Nephron progenitor cell (in vitro differentiated cells): ENCODE measurements at regions not wholly inside any gene's neighbourhood (a gene's known extent, or its start where the extent isn't known, plus 50 kb on each side); places are given as distances from the start of the nearest gene placed in this dataset.
"Not testable (repeated sequence)": the region's sequence is repeated elsewhere in the genome, so short reads cannot be mapped to it uniquely, and the experiment has no call there.

Experiments used
- DNase-seq: peaks from one replicate; pipeline ENCODE4 v3.0.0; 2021
- H3K27ac Mint-ChIP-seq: 2 replicates; pipeline ENCODE4 v1.8.0; 2021; ENCODE audit warnings: mild to moderate bottlenecking, moderate library complexity, mixed read lengths
- H3K27me3 Mint-ChIP-seq: 2 replicates; pipeline ENCODE4 v1.8.0; 2021; ENCODE audit warnings: mild to moderate bottlenecking, low read depth, mixed read lengths; ENCODE audit not compliant: poor library complexity
- H3K36me3 Mint-ChIP-seq: 2 replicates; pipeline ENCODE4 v1.8.0; 2021; ENCODE audit warnings: low read depth, mixed read lengths
- H3K4me1 Mint-ChIP-seq: 2 replicates; pipeline ENCODE4 v1.8.0; 2021; ENCODE audit warnings: mixed read lengths
- H3K4me3 Mint-ChIP-seq: 2 replicates; pipeline ENCODE4 v1.8.0; 2021; ENCODE audit warnings: mild to moderate bottlenecking, moderate library complexity, mixed read lengths
- H3K9me3 Mint-ChIP-seq: 2 replicates; pipeline ENCODE4 v1.8.0; 2021; ENCODE audit warnings: mild to moderate bottlenecking, moderate library complexity, mixed read lengths
- TF ChIP-seq, protein P1 (sequence below): fragments of 200-600 bp; sonication (generic); IDR thresholded peaks from 2 replicates; pipeline ENCODE4 v1.5.0; 2021; ENCODE audit warnings: antibody characterized with exemption

DNA sequence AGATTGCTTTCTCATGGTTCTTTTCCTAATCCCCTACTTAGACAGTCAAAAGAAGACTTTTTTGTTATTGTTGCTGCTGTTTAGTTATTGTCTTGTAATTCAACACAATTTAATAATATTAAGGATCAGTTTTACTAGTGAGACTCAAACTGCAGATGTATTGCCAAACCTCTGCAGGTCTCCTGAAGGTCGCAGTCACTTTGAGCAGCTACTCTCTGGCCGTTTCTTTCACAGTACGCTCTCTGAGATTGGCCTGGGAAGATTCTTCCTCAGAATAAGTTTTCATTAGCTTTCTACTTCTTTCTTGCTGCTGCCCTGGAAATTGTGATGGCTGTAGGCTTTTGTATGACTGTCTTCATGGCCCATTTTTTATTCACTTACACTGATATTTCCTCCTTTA lies 930.8 kb downstream of the QKI start:
- DNase-seq: no peak
- TF ChIP-seq, protein P1, sequence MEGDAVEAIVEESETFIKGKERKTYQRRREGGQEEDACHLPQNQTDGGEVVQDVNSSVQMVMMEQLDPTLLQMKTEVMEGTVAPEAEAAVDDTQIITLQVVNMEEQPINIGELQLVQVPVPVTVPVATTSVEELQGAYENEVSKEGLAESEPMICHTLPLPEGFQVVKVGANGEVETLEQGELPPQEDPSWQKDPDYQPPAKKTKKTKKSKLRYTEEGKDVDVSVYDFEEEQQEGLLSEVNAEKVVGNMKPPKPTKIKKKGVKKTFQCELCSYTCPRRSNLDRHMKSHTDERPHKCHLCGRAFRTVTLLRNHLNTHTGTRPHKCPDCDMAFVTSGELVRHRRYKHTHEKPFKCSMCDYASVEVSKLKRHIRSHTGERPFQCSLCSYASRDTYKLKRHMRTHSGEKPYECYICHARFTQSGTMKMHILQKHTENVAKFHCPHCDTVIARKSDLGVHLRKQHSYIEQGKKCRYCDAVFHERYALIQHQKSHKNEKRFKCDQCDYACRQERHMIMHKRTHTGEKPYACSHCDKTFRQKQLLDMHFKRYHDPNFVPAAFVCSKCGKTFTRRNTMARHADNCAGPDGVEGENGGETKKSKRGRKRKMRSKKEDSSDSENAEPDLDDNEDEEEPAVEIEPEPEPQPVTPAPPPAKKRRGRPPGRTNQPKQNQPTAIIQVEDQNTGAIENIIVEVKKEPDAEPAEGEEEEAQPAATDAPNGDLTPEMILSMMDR: no peak
- Mint-ChIP-seq H3K27me3 (no peaks in the 10 kb centered on the region), H3K36me3 (no peaks in the 10 kb centered on the region), H3K9me3 (peaks cover 14% of the 10 kb centered on the region), H3K4me1 (no peaks in the 10 kb centered on the region), H3K27ac (no peak overlapping the region), H3K4me3 (no peak overlapping the region)

DNA sequence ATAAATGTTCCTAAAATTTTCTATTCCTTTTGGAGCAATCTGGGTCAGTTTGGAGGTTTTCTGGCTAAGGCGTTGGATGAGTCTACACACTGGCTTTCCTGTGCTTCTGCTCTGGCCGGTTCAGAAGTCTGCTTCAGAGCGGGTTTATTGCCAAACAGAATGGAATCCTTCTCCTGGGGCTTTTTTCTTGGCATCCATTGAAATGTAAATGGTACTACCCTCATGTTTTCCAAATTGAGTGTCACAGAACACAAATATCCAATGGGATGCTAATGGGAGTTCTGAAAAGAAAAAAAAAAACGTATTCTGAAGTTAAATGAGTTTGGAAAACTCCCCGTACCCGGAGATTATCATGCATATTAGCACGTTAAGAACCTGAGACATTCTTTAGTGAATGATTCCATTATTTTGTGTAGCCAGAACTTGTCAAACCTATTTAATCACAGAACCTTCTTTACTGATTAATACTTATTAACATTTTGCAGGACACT lies 930.3 kb downstream of the QKI start:
- DNase-seq: no peak
- Mint-ChIP-seq H3K27ac (no peak overlapping the region), H3K4me1 (no peaks in the 10 kb centered on the region)

DNA sequence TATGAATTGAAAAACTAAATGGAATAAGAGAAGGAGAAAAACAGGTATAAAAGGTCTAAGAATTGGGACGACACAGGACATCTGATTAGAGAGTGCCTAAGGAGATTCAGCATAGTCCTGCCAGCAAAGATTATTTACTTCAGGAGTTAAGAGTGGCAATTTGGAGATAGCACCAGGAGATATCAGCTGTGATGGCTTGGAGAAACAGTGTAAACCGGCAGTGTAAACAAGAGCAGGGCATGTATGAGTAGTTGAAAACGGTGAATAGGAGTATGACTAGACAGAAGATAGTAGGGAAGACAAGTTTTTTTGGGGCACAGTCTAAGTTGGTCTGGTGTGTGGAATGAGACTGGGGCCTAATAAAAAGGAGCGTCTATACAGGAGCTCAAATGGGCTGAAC lies 924.9 kb downstream of the QKI start:
- DNase-seq, H3K36me3 Mint-ChIP-seq, H3K27me3 Mint-ChIP-seq, H3K27ac Mint-ChIP-seq, H3K4me3 Mint-ChIP-seq, H3K4me1 Mint-ChIP-seq: not testable (repeated sequence)
- peaks cover 14% of the 10 kb centered on the region for H3K9me3 Mint-ChIP-seq

More for the DNA sequence above, 930.3 kb downstream of the QKI start:
- Mint-ChIP-seq H3K4me3 (no peak overlapping the region), H3K27me3 (no peaks in the 10 kb centered on the region), H3K9me3 (peaks cover 14% of the 10 kb centered on the region), H3K36me3 (no peaks in the 10 kb centered on the region)
- TF ChIP-seq, protein P1: no peak

DNA sequence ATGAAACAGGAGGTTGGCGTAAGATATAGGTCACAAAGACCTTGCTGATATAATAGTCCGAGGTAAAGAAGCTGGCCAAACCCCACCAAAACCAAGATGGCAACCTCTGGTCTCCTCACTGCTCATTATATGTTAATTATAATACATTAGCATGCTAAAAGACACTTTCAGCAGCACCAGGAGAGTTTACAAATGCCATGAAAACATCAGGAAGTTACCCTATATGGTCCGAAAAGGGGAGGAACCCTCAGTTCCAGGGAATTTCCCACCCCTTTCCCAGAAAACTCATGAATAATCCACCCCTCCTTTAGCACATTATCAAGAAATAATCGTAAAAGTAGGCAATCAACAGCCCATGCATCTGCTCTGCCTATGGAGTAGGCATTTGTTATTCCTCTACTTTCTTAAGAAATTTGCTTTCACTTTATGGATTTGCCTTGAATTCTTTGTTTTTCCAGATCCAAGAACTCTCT lies 923.4 kb downstream of the QKI start:
- Mint-ChIP-seq H3K9me3 (peaks cover 6% of the 10 kb centered on the region), H3K27me3 (no peaks in the 10 kb centered on the region), H3K4me3 (no peak overlapping the region), H3K36me3 (no peaks in the 10 kb centered on the region), H3K4me1 (no peaks in the 10 kb centered on the region), H3K27ac (no peak overlapping the region)
- no peak for DNase-seq
- TF ChIP-seq, protein P1: no peak

DNA sequence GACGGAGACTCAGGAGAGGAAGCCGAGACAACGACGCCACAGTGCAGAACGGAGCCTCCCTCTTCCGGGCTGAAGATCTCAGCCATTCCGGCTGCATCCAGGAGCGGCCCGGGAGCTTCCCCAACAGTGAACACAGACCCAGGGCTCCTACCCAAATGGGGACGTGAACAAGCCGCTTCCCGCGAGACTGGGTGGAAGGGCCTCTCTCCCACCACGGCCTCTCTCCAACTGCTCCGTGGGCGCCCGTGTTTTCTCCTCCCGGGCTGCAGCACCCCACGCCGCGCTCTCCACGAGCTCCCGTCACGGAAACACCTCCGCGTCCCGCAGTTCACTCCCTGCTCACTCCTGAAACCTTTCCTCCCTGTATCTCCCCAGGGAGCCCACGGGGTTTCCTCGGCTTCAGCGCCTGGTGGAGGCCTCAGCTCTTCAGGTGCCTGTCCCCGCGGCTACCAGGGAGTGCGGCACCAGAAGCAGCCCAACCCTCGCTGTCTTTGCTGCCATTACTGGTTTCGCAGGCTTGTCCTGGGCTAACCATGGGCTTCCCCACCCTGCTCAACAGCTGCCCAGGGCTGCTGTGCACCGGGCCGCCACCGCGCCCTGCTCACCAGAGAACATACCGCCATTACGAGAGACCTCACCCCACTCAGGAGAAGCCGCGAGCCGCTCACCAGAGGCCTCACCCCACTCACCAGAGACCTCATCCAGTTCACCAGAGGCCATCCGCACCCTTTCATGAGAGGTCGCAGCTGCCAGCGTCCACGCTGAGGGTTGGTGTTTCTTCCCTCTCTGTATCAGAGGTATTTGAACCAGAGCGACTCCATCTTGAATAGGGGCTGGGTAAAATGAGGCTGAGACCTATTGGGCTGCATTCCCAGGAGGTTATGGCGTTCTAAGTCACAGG lies 922.8 kb downstream of the QKI start:
- Mint-ChIP-seq H3K27me3 (no peaks in the 10 kb centered on the region), H3K27ac (no peak overlapping the region), H3K9me3 (no peaks in the 10 kb centered on the region), H3K4me3 (no peak overlapping the region), H3K36me3 (no peaks in the 10 kb centered on the region), H3K4me1 (no peaks in the 10 kb centered on the region)
- TF ChIP-seq, protein P1: no peak
- DNase-seq: no peak

DNA sequence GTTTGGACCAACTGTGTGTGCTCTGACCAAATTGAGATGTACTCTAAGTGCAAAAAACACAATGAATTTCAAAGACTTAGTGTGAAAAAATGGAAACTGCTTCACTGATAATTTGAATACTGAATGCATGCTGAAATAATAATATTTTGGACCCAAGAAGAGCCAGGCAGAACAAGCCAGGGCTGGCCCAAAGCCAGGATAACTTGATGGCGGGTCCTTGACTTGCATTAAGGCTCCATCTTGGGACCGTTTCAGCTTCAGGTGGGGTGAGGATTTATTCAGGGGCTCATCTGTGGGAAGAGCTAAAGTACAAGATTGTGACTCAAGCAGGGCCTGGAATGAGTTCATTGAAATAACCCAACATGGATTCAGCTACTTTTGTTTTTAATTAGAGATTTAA lies 921.9 kb downstream of the QKI start:
- H3K27ac Mint-ChIP-seq: no peak overlapping the region
- H3K4me3 Mint-ChIP-seq: no peak overlapping the region
- no peaks in the 10 kb centered on the region for H3K36me3 Mint-ChIP-seq
- no peaks in the 10 kb centered on the region for H3K9me3 Mint-ChIP-seq
- H3K4me1 Mint-ChIP-seq: no peaks in the 10 kb centered on the region
- DNase-seq: no peak
- TF ChIP-seq, protein P1: no peak
- no peaks in the 10 kb centered on the region for H3K27me3 Mint-ChIP-seq
